GM21825 (cell line): ENCODE measurements at regions not wholly inside any gene's neighbourhood (a gene's known extent, or its start where the extent isn't known, plus 50 kb on each side); places are given as distances from the start of the nearest gene placed in this dataset.
"Not testable (repeated sequence)": the region's sequence is repeated elsewhere in the genome, so short reads cannot be mapped to it uniquely, and the experiment has no call there.

Experiments used
- ATAC-seq: cut with Tn5 transposase; IDR thresholded peaks from one replicate; pipeline ENCODE4 v1.9.1; 2021; ENCODE audit warnings: mild to moderate bottlenecking, moderate library complexity; ENCODE audit not compliant: unreplicated experiment

GRCh38 chr2:111492995-111493719 lies 372.4 kb downstream of the BCL2L11 start:
- ATAC-seq, result not testable (repeated sequence)

GRCh38 chr2:111493720-111494078 lies 373.0 kb downstream of the BCL2L11 start:
- ATAC-seq, result peak; percentile 78

- peak; percentile 40 for ATAC-seq
Observed at GRCh38 chr2:111494288-111494980, 373.7 kb downstream of the BCL2L11 start.

- ATAC-seq, result peak; percentile 67
Observed at GRCh38 chr2:111494981-111495315, 374.2 kb downstream of the BCL2L11 start.

- not testable (repeated sequence) for ATAC-seq
Observed at GRCh38 chr2:111495636-111496035, 374.9 kb downstream of the BCL2L11 start.

GRCh38 chr2:111496176-111496575 lies 375.5 kb downstream of the BCL2L11 start:
- ATAC-seq, result not testable (repeated sequence)

GRCh38 chr2:111496860-111497259 lies 376.1 kb downstream of the BCL2L11 start:
- not testable (repeated sequence) for ATAC-seq

GRCh38 chr2:111497270-111497669 lies 376.6 kb downstream of the BCL2L11 start:
- not testable (repeated sequence) for ATAC-seq

- not testable (repeated sequence) for ATAC-seq
Observed at GRCh38 chr2:111500536-111501062, 379.9 kb downstream of the BCL2L11 start.

- ATAC-seq, result not testable (repeated sequence)
Observed at GRCh38 chr2:111503844-111504570, 380.0 kb downstream of the ANAPC1 start.

GRCh38 chr2:111504571-111504942 lies 379.4 kb downstream of the ANAPC1 start:
- not testable (repeated sequence) for ATAC-seq

- not testable (repeated sequence) for ATAC-seq
Observed at GRCh38 chr2:111505267-111505666, 378.7 kb downstream of the ANAPC1 start.

GRCh38 chr2:111506936-111507335 lies 377.1 kb downstream of the ANAPC1 start:
- ATAC-seq, result peak; percentile 94

- ATAC-seq, result not testable (repeated sequence)
Observed at GRCh38 chr2:111509225-111509869, 374.6 kb downstream of the ANAPC1 start.

- not testable (repeated sequence) for ATAC-seq
Observed at GRCh38 chr2:111510384-111510783, 373.6 kb downstream of the ANAPC1 start.

- not testable (repeated sequence) for ATAC-seq
Observed at GRCh38 chr2:111511062-111511461, 372.9 kb downstream of the ANAPC1 start.

- ATAC-seq, result not testable (repeated sequence)
Observed at GRCh38 chr2:111512378-111512777, 371.6 kb downstream of the ANAPC1 start.

- not testable (repeated sequence) for ATAC-seq
Observed at GRCh38 chr2:111514138-111514537, 369.9 kb downstream of the ANAPC1 start.

GRCh38 chr2:111517050-111517720 lies 366.8 kb downstream of the ANAPC1 start:
- not testable (repeated sequence) for ATAC-seq

- ATAC-seq, result not testable (repeated sequence)
Observed at GRCh38 chr2:111517721-111518053, 366.3 kb downstream of the ANAPC1 start.
